H9 (cell line): ENCODE measurements at regions not wholly inside any gene's neighbourhood (a gene's known extent, or its start where the extent isn't known, plus 50 kb on each side); places are given as distances from the start of the nearest gene placed in this dataset.

Experiments
- DNase-seq: peaks from one replicate; pipeline ENCODE4 v3.0.0-alpha.2; 2017
- H2AFZ ChIP-seq: one replicate; pipeline ENCODE4 v1.6.1; 2013; ENCODE audit warnings: mild to moderate bottlenecking, low read length, control low read depth, moderate library complexity
- H2AK5ac ChIP-seq: 2 replicates; pipeline ENCODE4 v1.6.1; 2013; ENCODE audit warnings: low read length, control low read depth, mixed read lengths; ENCODE audit not compliant: insufficient read length
- H2BK120ac ChIP-seq: one replicate; pipeline ENCODE4 v1.6.1; 2013; ENCODE audit warnings: low read depth, mild to moderate bottlenecking, low read length, control low read depth, inconsistent platforms; ENCODE audit not compliant: poor library complexity, severe bottlenecking
- H2BK12ac ChIP-seq: 2 replicates; pipeline ENCODE4 v1.6.1; 2013; ENCODE audit warnings: low read length, control low read depth, mixed read lengths, low read depth; ENCODE audit not compliant: insufficient read length
- H2BK15ac ChIP-seq: 2 replicates; pipeline ENCODE4 v1.6.1; 2013; ENCODE audit warnings: low read depth, low read length, control low read depth
- H2BK20ac ChIP-seq: one replicate; pipeline ENCODE4 v1.6.1; 2013; ENCODE audit warnings: low read depth, mild to moderate bottlenecking, low read length, control low read depth, inconsistent platforms; ENCODE audit not compliant: poor library complexity, severe bottlenecking
- H2BK5ac ChIP-seq: 2 replicates; pipeline ENCODE4 v1.6.1; 2013; ENCODE audit warnings: low read length, control low read depth, mixed read lengths; ENCODE audit not compliant: insufficient read length
- H3K14ac ChIP-seq: 2 replicates; pipeline ENCODE4 v1.6.1; 2013; ENCODE audit warnings: low read length, control low read depth; ENCODE audit not compliant: insufficient read depth
- H3K18ac ChIP-seq: 2 replicates; pipeline ENCODE4 v1.6.1; 2013; ENCODE audit warnings: low read depth, mild to moderate bottlenecking, mixed read lengths, low read length, control low read depth; ENCODE audit not compliant: insufficient read length
- H3K23ac ChIP-seq: 2 replicates; pipeline ENCODE4 v1.6.1; 2013; ENCODE audit warnings: low read length, control low read depth, mixed read lengths, low read depth; ENCODE audit not compliant: insufficient read length
- H3K23me2 ChIP-seq: 2 replicates; pipeline ENCODE4 v1.6.1; 2013; ENCODE audit warnings: low read depth, mild to moderate bottlenecking, mixed read lengths, low read length, control low read depth; ENCODE audit not compliant: insufficient read length, poor library complexity, severe bottlenecking
- H3K27ac ChIP-seq: 2 replicates; pipeline ENCODE4 v1.5.1; 2013; ENCODE audit warnings: low read length, control low read depth, mixed read lengths, low read depth; ENCODE audit not compliant: insufficient read length
- H3K27me3 ChIP-seq: 2 replicates; pipeline ENCODE4 v1.6.1; 2013; ENCODE audit warnings: low read length, control low read depth, inconsistent platforms; ENCODE audit not compliant: insufficient read depth
- H3K4ac ChIP-seq: 2 replicates; pipeline ENCODE4 v1.6.1; 2013; ENCODE audit warnings: low read depth, mild to moderate bottlenecking, control low read depth, inconsistent platforms, low read length, moderate library complexity
- H3K4me1 ChIP-seq: 2 replicates; pipeline ENCODE4 v1.6.1; 2013; ENCODE audit warnings: low read length, control low read depth, inconsistent platforms; ENCODE audit not compliant: insufficient read depth
- H3K4me2 ChIP-seq: 2 replicates; pipeline ENCODE4 v1.6.1; 2013; ENCODE audit warnings: low read length, control low read depth, mixed read lengths; ENCODE audit not compliant: insufficient read length, insufficient read depth
- H3K56ac ChIP-seq: 2 replicates; pipeline ENCODE4 v1.6.1; 2013; ENCODE audit warnings: low read depth, mild to moderate bottlenecking, mixed read lengths, low read length, control low read depth; ENCODE audit not compliant: insufficient read length
- H3K79me1 ChIP-seq: 2 replicates; pipeline ENCODE4 v1.6.1; 2013; ENCODE audit warnings: low read depth, mild to moderate bottlenecking, moderate library complexity, low read length, control low read depth, inconsistent platforms; ENCODE audit not compliant: insufficient read depth, poor library complexity, severe bottlenecking
- H3K79me2 ChIP-seq: 2 replicates; pipeline ENCODE4 v1.6.1; 2013; ENCODE audit warnings: low read length, control low read depth, inconsistent platforms; ENCODE audit not compliant: insufficient read depth
- H3K9ac ChIP-seq: 2 replicates; pipeline ENCODE4 v1.6.1; 2013; ENCODE audit warnings: low read length, control low read depth, mixed read lengths; ENCODE audit not compliant: insufficient read length; ENCODE audit errors: extremely low read depth
- H3K9me3 ChIP-seq: one replicate; pipeline ENCODE4 v1.6.1; 2013; ENCODE audit warnings: low read depth, low read length, inconsistent platforms; ENCODE audit not compliant: control insufficient read depth
- H3T11ph ChIP-seq: one replicate; pipeline ENCODE4 v1.6.1; 2013; ENCODE audit warnings: mild to moderate bottlenecking, low read length, control low read depth, inconsistent platforms
- H4K20me1 ChIP-seq: one replicate; pipeline ENCODE4 v1.6.1; 2013; ENCODE audit not compliant: control insufficient read depth, insufficient read length, insufficient read depth
- H4K5ac ChIP-seq: 2 replicates; pipeline ENCODE4 v1.6.1; 2013; ENCODE audit warnings: low read depth, mild to moderate bottlenecking, mixed read lengths, low read length, control low read depth; ENCODE audit not compliant: insufficient read length
- H4K8ac ChIP-seq: replicated peaks from 2 replicates; pipeline ENCODE4 v1.6.1; 2013; ENCODE audit warnings: low read length, control low read depth, mixed read lengths, low read depth; ENCODE audit not compliant: insufficient read length
- H4K91ac ChIP-seq: 2 replicates; pipeline ENCODE4 v1.6.1; 2013; ENCODE audit warnings: low read depth, mild to moderate bottlenecking, moderate library complexity, mixed read lengths, low read length, control low read depth; ENCODE audit not compliant: insufficient read length
- H3K27ac Mint-ChIP-seq, 3 experiments: 2 replicates in 2 of 3; 3 replicates in 1 of 3; pipeline ENCODE4 v1.8.0; 2020 to 2021; ENCODE audit warnings: mixed read lengths in 3 of 3, mild to moderate bottlenecking in 1 of 3, moderate library complexity in 1 of 3
- H3K27me3 Mint-ChIP-seq: 2 replicates; pipeline ENCODE4 v1.8.0; 2021; ENCODE audit warnings: low read depth, mild to moderate bottlenecking, moderate library complexity, mixed read lengths
- H3K36me3 Mint-ChIP-seq, 3 experiments: 2 replicates in 2 of 3; 3 replicates in 1 of 3; pipeline ENCODE4 v1.8.0; 2020 to 2021; ENCODE audit warnings: low read depth in 3 of 3, mixed read lengths in 3 of 3; ENCODE audit not compliant: insufficient read depth in 1 of 3
- H3K4me1 Mint-ChIP-seq, 2 experiments: 2 replicates each; pipeline ENCODE4 v1.8.0; 2020; ENCODE audit warnings: mixed read lengths in 2 of 2
- H3K4me3 Mint-ChIP-seq, 2 experiments: 2 replicates in 1 of 2; 3 replicates in 1 of 2; pipeline ENCODE4 v1.8.0; 2020 to 2021; ENCODE audit warnings: mild to moderate bottlenecking in 2 of 2, mixed read lengths in 2 of 2, moderate library complexity in 1 of 2
- H3K9me3 Mint-ChIP-seq, 2 experiments: 2 replicates in 1 of 2; 3 replicates in 1 of 2; pipeline ENCODE4 v1.8.0; 2020; ENCODE audit warnings: mild to moderate bottlenecking in 2 of 2, mixed read lengths in 2 of 2, moderate library complexity in 1 of 2
- CTCF ChIP-seq: fragments of 200-600 bp; sonication (generic); conservative IDR thresholded peaks from 3 replicates; pipeline ENCODE4 v1.8.0; 2021; ENCODE audit warnings: antibody characterized with exemption, mild to moderate bottlenecking
- WGBS: extraction: QIAGEN DNeasy Blood & Tissue Kit; methylation state at CpG from one replicate; pipeline ENCODE4 v1.1.7; 2013; ENCODE audit warnings: missing lambda C conversion rate, low lambda C conversion rate, mixed read lengths; ENCODE audit not compliant: insufficient read length; ENCODE audit errors: extremely low coverage; 5-methylcytosine and 5-hydroxymethylcytosine counted together

DNA sequence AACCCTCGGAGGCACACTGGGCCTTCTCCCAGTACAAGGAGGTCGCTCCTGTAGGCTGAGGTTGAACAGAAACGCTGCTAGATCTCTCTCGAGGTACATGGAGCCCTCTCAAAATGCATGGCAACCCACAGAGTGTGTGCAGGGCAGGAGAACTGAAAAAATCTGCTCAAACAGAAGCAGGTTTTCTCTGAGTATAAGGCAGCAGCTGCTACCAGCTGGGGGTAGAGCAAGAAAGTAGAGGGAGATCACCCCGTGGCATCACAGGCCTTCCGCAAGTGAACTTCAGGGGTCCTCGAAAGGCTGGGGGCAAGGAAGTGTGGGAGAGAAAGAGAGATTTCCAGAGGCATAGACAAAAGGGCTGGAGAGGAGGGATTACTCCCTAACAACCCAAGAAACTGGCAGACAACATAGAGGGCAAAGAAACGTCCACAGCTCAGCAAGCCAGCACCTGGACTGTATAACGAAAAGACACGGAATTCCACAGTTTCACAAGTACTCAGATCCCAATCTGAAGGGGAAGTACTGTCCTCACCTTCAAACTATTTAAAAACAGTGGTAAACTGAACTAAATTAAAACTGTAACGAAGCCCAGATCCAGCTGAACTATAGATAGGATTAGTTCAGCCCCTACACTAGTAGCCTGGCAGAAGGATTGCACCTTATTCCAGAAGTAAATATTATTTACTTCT lies 299.2 kb downstream of the IPMK start:
- Mint-ChIP-seq H3K27ac (peak overlapping the region; percentile 1 to 65 (median 9); a peak in 3 of 7 replicates), H3K4me1 (peaks cover 9 to 11% of the 10 kb centered on the region in 2 experiments; a peak in 3 of 4 replicates), H3K36me3 (no peaks in the 10 kb centered on the region), H3K4me3 (no peak overlapping the region), H3K27me3 (no peaks in the 10 kb centered on the region), H3K9me3 (no peaks in the 10 kb centered on the region)
- Histone ChIP-seq H3T11ph (no peak overlapping the region), H4K5ac (no peak overlapping the region), H2BK15ac (no peak overlapping the region), H3K27me3 (no peaks in the 10 kb centered on the region), H3K9ac (no peak overlapping the region), H2BK120ac (no peak overlapping the region), H2BK20ac (no peak overlapping the region), H3K14ac (no peak overlapping the region), H3K79me2 (no peaks in the 10 kb centered on the region), H3K23ac (no peak overlapping the region), H2AFZ (no peak overlapping the region), H3K9me3 (no peaks in the 10 kb centered on the region), H2BK12ac (no peak overlapping the region), H3K79me1 (no peaks in the 10 kb centered on the region), H2AK5ac (no peak overlapping the region), H3K56ac (no peak overlapping the region), H4K8ac (no peak overlapping the region), H3K4me2 (no peak overlapping the region), H3K27ac (no peak overlapping the region), H2BK5ac (no peak overlapping the region), H3K4me1 (no peaks in the 10 kb centered on the region), H3K23me2 (no peaks in the 10 kb centered on the region), H3K4ac (no peak overlapping the region), H4K20me1 (no peaks in the 10 kb centered on the region), H3K18ac (no peak overlapping the region), H4K91ac (no peak overlapping the region)
- TF ChIP-seq CTCF: no peak
- WGBS: no CpG with 5 or more reads among the region's 11 CpGs
- DNase-seq: no peak
